Ovary (tissue), 3 donors: ENCODE measurements at regions not wholly inside any gene's neighbourhood (a gene's known extent, or its start where the extent isn't known, plus 50 kb on each side); places are given as distances from the start of the nearest gene placed in this dataset.

Source experiments
- CTCF ChIP-seq, 3 donors: fragments of 450-650 bp in 2 of 3; fragments of 200-600 bp in 1 of 3; IDR thresholded peaks; one replicate each; pipeline versions ENCODE4 v1.5.1 to v1.8.0; 2016 to 2022; ENCODE audit warnings: antibody characterized with exemption in 3 of 3, mild to moderate bottlenecking in 1 of 3
- EP300 ChIP-seq: sonication (generic); formaldehyde crosslinking; IDR thresholded peaks from one replicate; pipeline ENCODE4 v1.6.1; 2017; ENCODE audit warnings: antibody characterized with exemption
- donor health status: DM: no; HTN: no; CAD: no.

- TF ChIP-seq EP300 (no peak), CTCF (IDR thresholded peaks at IDR 0.05) (no peak)
Observed at GRCh38 chr3:88921986-88922385, 185.4 kb upstream of the EPHA3 start.
